ENCODE measurements at regions not wholly inside any gene's neighbourhood (a gene's known extent, or its start where the extent isn't known, plus 50 kb on each side); places are given as distances from the start of the nearest gene placed in this dataset.

DNA sequence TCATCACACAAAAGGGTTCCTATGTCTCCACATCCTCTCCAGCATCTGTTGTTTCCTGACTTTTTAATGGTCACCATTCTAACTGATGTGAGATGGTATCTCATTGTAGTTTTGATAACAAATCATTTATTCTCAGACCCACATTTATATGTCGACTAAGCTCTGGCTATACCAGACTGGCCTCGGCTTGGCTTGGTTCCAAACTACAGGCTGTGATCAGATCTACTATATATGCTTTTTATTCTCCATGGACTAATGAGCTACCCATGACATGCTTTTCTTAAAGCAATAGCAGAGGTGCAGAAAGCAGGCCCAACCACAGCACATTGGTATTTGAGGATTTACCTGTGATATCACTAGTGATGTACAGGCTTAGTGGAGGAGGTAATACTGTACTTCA, 139.8 kb upstream of the PGR start:
- H4K20me1 ChIP-seq (ENCODE audit: insufficient read depth, low read length), result no peaks in the 10 kb centered on the region
- H3K27ac ChIP-seq (ENCODE audit: low read depth, low read length), result no peak overlapping the region
- no peaks in the 10 kb centered on the region for H3K79me2 ChIP-seq (ENCODE audit: insufficient read depth, low read length)
- DNase-seq (ENCODE audit: insufficient read length, low spot score, missing footprints), result no peak
- no peaks in the 10 kb centered on the region for H3K9me3 ChIP-seq (ENCODE audit: low read depth, low read length)
- TF ChIP-seq, protein P1, sequence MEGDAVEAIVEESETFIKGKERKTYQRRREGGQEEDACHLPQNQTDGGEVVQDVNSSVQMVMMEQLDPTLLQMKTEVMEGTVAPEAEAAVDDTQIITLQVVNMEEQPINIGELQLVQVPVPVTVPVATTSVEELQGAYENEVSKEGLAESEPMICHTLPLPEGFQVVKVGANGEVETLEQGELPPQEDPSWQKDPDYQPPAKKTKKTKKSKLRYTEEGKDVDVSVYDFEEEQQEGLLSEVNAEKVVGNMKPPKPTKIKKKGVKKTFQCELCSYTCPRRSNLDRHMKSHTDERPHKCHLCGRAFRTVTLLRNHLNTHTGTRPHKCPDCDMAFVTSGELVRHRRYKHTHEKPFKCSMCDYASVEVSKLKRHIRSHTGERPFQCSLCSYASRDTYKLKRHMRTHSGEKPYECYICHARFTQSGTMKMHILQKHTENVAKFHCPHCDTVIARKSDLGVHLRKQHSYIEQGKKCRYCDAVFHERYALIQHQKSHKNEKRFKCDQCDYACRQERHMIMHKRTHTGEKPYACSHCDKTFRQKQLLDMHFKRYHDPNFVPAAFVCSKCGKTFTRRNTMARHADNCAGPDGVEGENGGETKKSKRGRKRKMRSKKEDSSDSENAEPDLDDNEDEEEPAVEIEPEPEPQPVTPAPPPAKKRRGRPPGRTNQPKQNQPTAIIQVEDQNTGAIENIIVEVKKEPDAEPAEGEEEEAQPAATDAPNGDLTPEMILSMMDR (IDR thresholded peaks at IDR 0.05; ENCODE audit: extremely low read depth, low read depth, low read length), result no peak
- H3K4me2 ChIP-seq (ENCODE audit: insufficient read depth, low read length), result no peak overlapping the region
- no peaks in the 10 kb centered on the region for H3K4me1 ChIP-seq (ENCODE audit: insufficient read depth, low read length)
- no peaks in the 10 kb centered on the region for H3K27me3 ChIP-seq (ENCODE audit: insufficient read depth, low read length)
- H3K36me3 ChIP-seq (ENCODE audit: insufficient read depth, low read length), result no peaks in the 10 kb centered on the region
- no peak overlapping the region for H3K4me3 ChIP-seq (ENCODE audit: insufficient read depth, low read length)
- H2AFZ ChIP-seq (ENCODE audit: low read length), result no peak overlapping the region

DNA sequence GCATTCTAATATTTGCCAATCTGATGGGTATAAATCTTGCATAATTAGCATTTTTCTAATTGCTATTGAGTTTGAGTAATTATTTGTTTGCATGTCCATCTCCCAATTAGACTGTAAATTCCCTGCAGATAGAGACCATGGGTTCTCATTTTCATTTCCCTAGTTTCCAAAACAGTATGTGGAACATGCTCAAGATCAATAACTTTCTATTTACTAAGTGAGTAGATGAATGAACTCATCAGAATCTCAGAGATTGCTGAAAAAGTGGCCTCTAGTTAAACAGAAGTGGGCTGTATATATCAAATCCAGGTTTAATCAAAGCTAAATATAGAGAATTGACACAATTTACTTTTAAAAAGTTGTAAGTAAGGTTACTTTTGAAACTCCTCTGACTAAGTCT, 138.0 kb upstream of the PGR start:
- Histone ChIP-seq H3K27me3 (ENCODE audit: insufficient read depth, low read length) (no peaks in the 10 kb centered on the region), H3K4me1 (ENCODE audit: insufficient read depth, low read length) (no peaks in the 10 kb centered on the region), H3K27ac (ENCODE audit: low read depth, low read length) (no peak overlapping the region), H3K9me3 (ENCODE audit: low read depth, low read length) (no peaks in the 10 kb centered on the region), H3K4me2 (ENCODE audit: insufficient read depth, low read length) (no peak overlapping the region), H3K4me3 (ENCODE audit: insufficient read depth, low read length) (no peak overlapping the region), H3K79me2 (ENCODE audit: insufficient read depth, low read length) (no peaks in the 10 kb centered on the region), H4K20me1 (ENCODE audit: insufficient read depth, low read length) (no peaks in the 10 kb centered on the region), H2AFZ (ENCODE audit: low read length) (no peak overlapping the region), H3K36me3 (ENCODE audit: insufficient read depth, low read length) (no peaks in the 10 kb centered on the region)
- TF ChIP-seq, protein P1 (IDR thresholded peaks at IDR 0.05; ENCODE audit: extremely low read depth, low read depth, low read length), result no peak
- no peak for DNase-seq (ENCODE audit: insufficient read length, low spot score, missing footprints)

DNA sequence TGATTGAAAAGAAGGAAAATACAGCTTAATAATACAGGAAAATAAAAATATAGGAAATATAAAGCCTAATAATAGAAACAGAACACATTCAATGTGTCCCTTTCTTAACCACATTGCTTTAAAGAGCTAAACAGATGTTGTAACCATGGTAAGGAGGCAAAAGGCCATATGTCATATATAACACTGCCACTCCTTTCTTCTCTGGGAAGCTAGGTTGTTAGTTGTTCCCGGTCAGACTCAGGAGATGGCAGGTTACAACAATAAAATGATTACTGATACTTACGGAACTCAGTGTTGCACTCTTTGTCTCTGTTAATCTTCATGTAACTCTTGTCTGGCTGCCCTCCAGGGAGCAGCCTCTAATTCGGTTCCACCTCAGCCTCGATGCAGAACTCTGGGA, 134.7 kb upstream of the PGR start:
- no peaks in the 10 kb centered on the region for H3K27me3 ChIP-seq (ENCODE audit: insufficient read depth, low read length)
- H3K27ac ChIP-seq (ENCODE audit: low read depth, low read length), result no peak overlapping the region
- no peak overlapping the region for H2AFZ ChIP-seq (ENCODE audit: low read length)
- H3K9me3 ChIP-seq (ENCODE audit: low read depth, low read length), result no peaks in the 10 kb centered on the region
- H3K4me2 ChIP-seq (ENCODE audit: insufficient read depth, low read length), result no peak overlapping the region
- no peak for DNase-seq (ENCODE audit: insufficient read length, low spot score, missing footprints)
- no peaks in the 10 kb centered on the region for H4K20me1 ChIP-seq (ENCODE audit: insufficient read depth, low read length)
- no peaks in the 10 kb centered on the region for H3K79me2 ChIP-seq (ENCODE audit: insufficient read depth, low read length)
- H3K36me3 ChIP-seq (ENCODE audit: insufficient read depth, low read length), result no peaks in the 10 kb centered on the region
- no peaks in the 10 kb centered on the region for H3K4me1 ChIP-seq (ENCODE audit: insufficient read depth, low read length)
- TF ChIP-seq, protein P1 (IDR thresholded peaks at IDR 0.05; ENCODE audit: extremely low read depth, low read depth, low read length), result no peak
- H3K4me3 ChIP-seq (ENCODE audit: insufficient read depth, low read length), result no peak overlapping the region

DNA sequence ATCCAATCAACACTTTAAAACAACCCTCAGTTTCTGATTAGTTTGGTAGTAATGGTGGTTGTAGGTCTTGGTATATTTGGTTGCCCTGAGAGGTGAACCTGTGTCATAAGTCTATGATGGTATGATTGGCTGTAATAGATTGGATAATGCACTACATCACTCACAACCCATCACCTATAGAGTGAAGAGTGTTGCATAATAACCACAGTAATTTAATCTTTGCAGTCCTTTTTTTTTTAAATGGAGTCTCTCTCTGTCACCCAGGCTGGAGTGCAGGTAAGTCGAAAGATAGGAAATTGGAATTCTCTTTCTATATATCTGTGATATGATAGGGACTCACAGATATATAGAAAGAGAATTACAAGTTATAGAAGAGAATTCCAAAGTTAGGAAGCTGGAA, 133.4 kb upstream of the PGR start:
- TF ChIP-seq, protein P1 (IDR thresholded peaks at IDR 0.05; ENCODE audit: extremely low read depth, low read depth, low read length), result no peak
- DNase-seq (ENCODE audit: insufficient read length, low spot score, missing footprints), result no peak
- H3K27ac ChIP-seq (ENCODE audit: low read depth, low read length), result no peak overlapping the region
- H4K20me1 ChIP-seq (ENCODE audit: insufficient read depth, low read length), result no peaks in the 10 kb centered on the region
- no peaks in the 10 kb centered on the region for H3K9me3 ChIP-seq (ENCODE audit: low read depth, low read length)
- H3K36me3 ChIP-seq (ENCODE audit: insufficient read depth, low read length), result no peaks in the 10 kb centered on the region
- no peak overlapping the region for H3K4me2 ChIP-seq (ENCODE audit: insufficient read depth, low read length)
- no peaks in the 10 kb centered on the region for H3K4me1 ChIP-seq (ENCODE audit: insufficient read depth, low read length)
- no peaks in the 10 kb centered on the region for H3K79me2 ChIP-seq (ENCODE audit: insufficient read depth, low read length)
- no peaks in the 10 kb centered on the region for H3K27me3 ChIP-seq (ENCODE audit: insufficient read depth, low read length)
- no peak overlapping the region for H3K4me3 ChIP-seq (ENCODE audit: insufficient read depth, low read length)
- H2AFZ ChIP-seq (ENCODE audit: low read length), result no peak overlapping the region

Measured in osteoblast (primary cell).